ENCODE measurements at regions not wholly inside any gene's neighbourhood (a gene's known extent, or its start where the extent isn't known, plus 50 kb on each side); places are given as distances from the start of the nearest gene placed in this dataset.
"Not testable (repeated sequence)": the region's sequence is repeated elsewhere in the genome, so short reads cannot be mapped to it uniquely, and the experiment has no call there.

- in situ Hi-C loops (cut with MboI; ENCODE audit: low pct_unique_long_range_greater_than_20kb, low sequenced_read_pairs, unreplicated experiment) = no loop called here
- no peak for DNase-seq (ENCODE audit: low spot score)
- TF ChIP-seq CTCF (IDR thresholded peaks at IDR 0.05; ENCODE audit: extremely low read depth, insufficient read depth, missing control alignments) = no peak
Measured at GRCh38 chr17:21495281-21495680, 119.1 kb downstream of the KCNJ12 start.

- DNase-seq (ENCODE audit: low spot score) = no peak
- in situ Hi-C loops (cut with MboI; ENCODE audit: low pct_unique_long_range_greater_than_20kb, low sequenced_read_pairs, unreplicated experiment) = loop anchor here (25.0 kb wide), 2 partner anchors 213 to 388 kb away; partner anchors contain the start of gene MAP2K3
- TF ChIP-seq CTCF (IDR thresholded peaks at IDR 0.05; ENCODE audit: extremely low read depth, insufficient read depth, missing control alignments) = no peak
Measured at GRCh38 chr17:21500064-21500463, 123.9 kb downstream of the KCNJ12 start.

- in situ Hi-C loops (cut with MboI; ENCODE audit: low pct_unique_long_range_greater_than_20kb, low sequenced_read_pairs, unreplicated experiment) = loop anchor here (25.0 kb wide), 2 partner anchors 215 to 390 kb away; partner anchors contain the start of gene MAP2K3
- DNase-seq (ENCODE audit: low spot score) = not testable (repeated sequence)
Measured at GRCh38 chr17:21501927-21502700, 126.0 kb downstream of the KCNJ12 start.

GRCh38 chr17:21505819-21506815 is 130.0 kb downstream of the KCNJ12 start:
- TF ChIP-seq CTCF (IDR thresholded peaks at IDR 0.05; ENCODE audit: extremely low read depth, insufficient read depth, missing control alignments) = no peak
- no peak for DNase-seq (ENCODE audit: low spot score)
- in situ Hi-C loops (cut with MboI; ENCODE audit: low pct_unique_long_range_greater_than_20kb, low sequenced_read_pairs, unreplicated experiment) = loop anchor here (25.0 kb wide), 2 partner anchors 219 to 394 kb away; partner anchors contain the start of gene MAP2K3

GRCh38 chr17:21507806-21508205 is 131.6 kb downstream of the KCNJ12 start:
- in situ Hi-C loops (cut with MboI; ENCODE audit: low pct_unique_long_range_greater_than_20kb, low sequenced_read_pairs, unreplicated experiment) = loop anchor here (25.0 kb wide), 2 partner anchors 221 to 396 kb away; partner anchors contain the start of gene MAP2K3
- DNase-seq (ENCODE audit: low spot score) = not testable (repeated sequence)

- TF ChIP-seq CTCF (IDR thresholded peaks at IDR 0.05; ENCODE audit: extremely low read depth, insufficient read depth, missing control alignments) = no peak
- in situ Hi-C loops (cut with MboI; ENCODE audit: low pct_unique_long_range_greater_than_20kb, low sequenced_read_pairs, unreplicated experiment) = loop anchor here (25.0 kb wide), 2 partner anchors 221 to 396 kb away; partner anchors contain the start of gene MAP2K3
- no peak for DNase-seq (ENCODE audit: low spot score)
Measured at GRCh38 chr17:21508211-21508610, 132.1 kb downstream of the KCNJ12 start.

- in situ Hi-C loops (cut with MboI; ENCODE audit: low pct_unique_long_range_greater_than_20kb, low sequenced_read_pairs, unreplicated experiment) = loop anchor here (25.0 kb wide), 2 partner anchors 222 to 397 kb away; partner anchors contain the start of gene MAP2K3
- DNase-seq (ENCODE audit: low spot score) = not testable (repeated sequence)
Measured at GRCh38 chr17:21509356-21509755, 133.2 kb downstream of the KCNJ12 start.

All from GM13977 (cell line).